ENCODE measurements at regions not wholly inside any gene's neighbourhood (a gene's known extent, or its start where the extent isn't known, plus 50 kb on each side); places are given as distances from the start of the nearest gene placed in this dataset.

DNA sequence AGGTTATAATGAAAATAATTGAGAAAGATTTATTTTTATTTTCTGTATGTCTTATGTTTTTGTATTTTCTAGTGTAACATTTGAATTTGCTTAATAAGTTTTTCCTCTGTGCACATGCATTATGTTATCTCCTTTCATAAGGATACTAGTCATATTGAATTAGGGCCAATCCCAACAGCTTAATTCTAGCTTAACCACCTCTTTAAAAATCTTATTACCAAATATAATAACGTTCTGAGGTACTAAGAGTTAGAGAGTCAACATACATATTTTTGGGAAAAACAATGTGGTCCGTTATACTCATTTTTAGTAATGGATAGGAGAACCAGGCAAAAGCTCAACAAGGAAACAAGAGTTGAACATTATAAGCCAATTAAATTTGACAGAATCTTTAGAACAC is 845.6 kb upstream of the SEL1L start:
- no peak overlapping the region for H3K4me3 ChIP-seq
- DNase-seq (ENCODE audit: low read depth, low spot score) = no peak
- H3K36me3 ChIP-seq (ENCODE audit: insufficient read depth, low read length) = no peaks in the 10 kb centered on the region
- H3K9ac ChIP-seq (ENCODE audit: insufficient read length) = no peak overlapping the region
- H3K27ac ChIP-seq = no peak overlapping the region
- H3K9me3 ChIP-seq (ENCODE audit: low read depth, low read length) = peaks cover 2% of the 10 kb centered on the region; the same call in 1 of the 2 replicates
- TF ChIP-seq POLR2AphosphoS5 (IDR thresholded peaks at IDR 0.05; ENCODE audit: borderline replicate concordance, low read depth, low read length) (no peak), EZH2 (IDR thresholded peaks at IDR 0.05) (no peak), FOXP2 (optimal IDR thresholded peaks at IDR 0.05; ENCODE audit: control extremely low read depth, extremely low read length, insufficient read depth) (no peak)

- H3K9ac ChIP-seq (ENCODE audit: insufficient read length) = no peak overlapping the region
- no peak for TF ChIP-seq EZH2 (IDR thresholded peaks at IDR 0.05)
- TF ChIP-seq FOXP2 (optimal IDR thresholded peaks at IDR 0.05; ENCODE audit: control extremely low read depth, extremely low read length, insufficient read depth) = no peak
- no peak for TF ChIP-seq POLR2AphosphoS5 (IDR thresholded peaks at IDR 0.05; ENCODE audit: borderline replicate concordance, low read depth, low read length)
- no peaks in the 10 kb centered on the region for H3K9me3 ChIP-seq (ENCODE audit: low read depth, low read length)
- DNase-seq (ENCODE audit: low read depth, low spot score) = no peak
- no peak overlapping the region for H3K4me3 ChIP-seq
- H3K36me3 ChIP-seq (ENCODE audit: insufficient read depth, low read length) = no peaks in the 10 kb centered on the region
- no peak overlapping the region for H3K27ac ChIP-seq
These were observed 851.4 kb upstream of the SEL1L start for GRCh38 chr14:82385048-82385447.

- DNase-seq (ENCODE audit: low read depth, low spot score) = no peak
- Histone ChIP-seq H3K9me3 (ENCODE audit: low read depth, low read length) (no peaks in the 10 kb centered on the region), H3K27ac (no peak overlapping the region), H3K9ac (ENCODE audit: insufficient read length) (no peak overlapping the region), H3K36me3 (ENCODE audit: insufficient read depth, low read length) (no peaks in the 10 kb centered on the region), H3K4me3 (no peak overlapping the region)
- TF ChIP-seq POLR2AphosphoS5 (IDR thresholded peaks at IDR 0.05; ENCODE audit: borderline replicate concordance, low read depth, low read length) (no peak), FOXP2 (optimal IDR thresholded peaks at IDR 0.05; ENCODE audit: control extremely low read depth, extremely low read length, insufficient read depth) (no peak), EZH2 (IDR thresholded peaks at IDR 0.05) (no peak)
These were observed 854.0 kb upstream of the SEL1L start for GRCh38 chr14:82387699-82388098.

DNA sequence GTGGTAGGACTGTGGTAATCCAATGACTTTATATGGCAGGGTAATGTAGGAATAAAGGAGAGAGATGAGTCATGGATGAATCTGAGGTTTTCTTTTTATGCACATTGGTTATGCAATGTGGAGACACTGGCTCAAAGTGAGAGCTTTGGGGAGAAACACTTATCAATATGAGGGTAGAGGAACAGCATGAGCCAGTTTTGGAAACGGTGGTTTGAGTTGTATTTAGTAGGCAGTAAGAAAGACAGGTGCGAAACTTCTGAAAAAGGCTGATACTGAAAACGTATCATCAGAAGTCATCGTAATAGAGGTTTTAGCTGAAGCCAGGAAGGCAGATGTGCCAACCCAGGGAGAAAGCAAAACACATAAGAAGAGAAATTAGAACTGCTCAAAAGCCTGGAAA is 854.8 kb upstream of the SEL1L start:
- no peak overlapping the region for H3K4me3 ChIP-seq
- no peak for DNase-seq (ENCODE audit: low read depth, low spot score)
- no peaks in the 10 kb centered on the region for H3K36me3 ChIP-seq (ENCODE audit: insufficient read depth, low read length)
- no peaks in the 10 kb centered on the region for H3K9me3 ChIP-seq (ENCODE audit: low read depth, low read length)
- H3K9ac ChIP-seq (ENCODE audit: insufficient read length) = no peak overlapping the region
- no peak overlapping the region for H3K27ac ChIP-seq
- TF ChIP-seq EZH2 (IDR thresholded peaks at IDR 0.05) (no peak), POLR2AphosphoS5 (IDR thresholded peaks at IDR 0.05; ENCODE audit: borderline replicate concordance, low read depth, low read length) (no peak), FOXP2 (optimal IDR thresholded peaks at IDR 0.05; ENCODE audit: control extremely low read depth, extremely low read length, insufficient read depth) (no peak)

DNA sequence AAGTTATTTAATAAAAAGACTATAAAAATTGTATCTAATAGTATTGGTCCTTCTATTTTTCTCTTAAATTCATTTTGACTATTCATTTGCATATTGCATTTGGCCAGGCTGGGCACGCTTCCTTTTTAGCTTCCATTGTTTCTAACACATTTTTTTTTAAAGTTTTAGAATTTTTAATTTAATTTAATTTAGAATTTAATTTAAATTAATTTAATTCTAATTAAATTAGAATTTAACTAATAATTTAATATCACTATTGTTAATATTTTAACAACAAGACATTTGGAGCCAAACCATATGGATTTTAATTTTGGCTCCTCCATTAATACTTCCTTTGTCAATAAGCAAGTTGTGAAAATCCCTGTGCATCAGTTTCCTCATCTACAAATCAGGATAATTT is 856.9 kb upstream of the SEL1L start:
- Histone ChIP-seq H3K36me3 (ENCODE audit: insufficient read depth, low read length) (no peaks in the 10 kb centered on the region), H3K4me3 (no peak overlapping the region), H3K9ac (ENCODE audit: insufficient read length) (no peak overlapping the region), H3K9me3 (ENCODE audit: low read depth, low read length) (no peaks in the 10 kb centered on the region), H3K27ac (no peak overlapping the region)
- TF ChIP-seq EZH2 (IDR thresholded peaks at IDR 0.05) = no peak
- TF ChIP-seq POLR2AphosphoS5 (IDR thresholded peaks at IDR 0.05; ENCODE audit: borderline replicate concordance, low read depth, low read length) = no peak
- no peak for TF ChIP-seq FOXP2 (optimal IDR thresholded peaks at IDR 0.05; ENCODE audit: control extremely low read depth, extremely low read length, insufficient read depth)
- no peak for DNase-seq (ENCODE audit: low read depth, low spot score)

DNA sequence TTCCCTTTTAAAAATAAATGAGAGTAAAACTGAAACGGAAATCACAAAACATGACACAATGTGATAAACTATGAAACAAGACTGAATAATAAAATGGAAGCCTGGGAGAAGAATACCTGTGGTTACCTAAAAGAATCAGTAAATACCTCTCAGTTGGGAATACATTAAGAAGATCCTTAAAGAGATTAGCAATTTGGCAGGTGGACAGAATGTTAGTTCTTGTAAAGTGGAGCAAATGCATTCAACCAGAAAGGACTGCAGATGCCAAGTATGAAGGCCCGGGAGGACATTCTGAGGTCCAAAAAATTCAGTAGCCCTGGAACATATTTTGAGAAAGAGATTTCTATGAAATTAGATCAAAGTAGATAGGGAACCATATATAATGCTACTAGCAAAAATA is 861.3 kb upstream of the SEL1L start:
- H3K9ac ChIP-seq (ENCODE audit: insufficient read length) = no peak overlapping the region
- no peak for TF ChIP-seq FOXP2 (optimal IDR thresholded peaks at IDR 0.05; ENCODE audit: control extremely low read depth, extremely low read length, insufficient read depth)
- no peak for TF ChIP-seq POLR2AphosphoS5 (IDR thresholded peaks at IDR 0.05; ENCODE audit: borderline replicate concordance, low read depth, low read length)
- no peak for TF ChIP-seq EZH2 (IDR thresholded peaks at IDR 0.05)
- H3K4me3 ChIP-seq = no peak overlapping the region
- no peaks in the 10 kb centered on the region for H3K36me3 ChIP-seq (ENCODE audit: insufficient read depth, low read length)
- no peak overlapping the region for H3K27ac ChIP-seq
- H3K9me3 ChIP-seq (ENCODE audit: low read depth, low read length) = no peaks in the 10 kb centered on the region
- DNase-seq (ENCODE audit: low read depth, low spot score) = no peak

GRCh38 chr14:82398256-82398655 is 864.6 kb upstream of the SEL1L start:
- Histone ChIP-seq H3K4me3 (no peak overlapping the region), H3K9me3 (ENCODE audit: low read depth, low read length) (no peaks in the 10 kb centered on the region), H3K27ac (no peak overlapping the region), H3K36me3 (ENCODE audit: insufficient read depth, low read length) (no peaks in the 10 kb centered on the region), H3K9ac (ENCODE audit: insufficient read length) (no peak overlapping the region)
- DNase-seq (ENCODE audit: low read depth, low spot score) = no peak
- TF ChIP-seq FOXP2 (optimal IDR thresholded peaks at IDR 0.05; ENCODE audit: control extremely low read depth, extremely low read length, insufficient read depth) = no peak
- TF ChIP-seq EZH2 (IDR thresholded peaks at IDR 0.05) = no peak
- no peak for TF ChIP-seq POLR2AphosphoS5 (IDR thresholded peaks at IDR 0.05; ENCODE audit: borderline replicate concordance, low read depth, low read length)

DNA sequence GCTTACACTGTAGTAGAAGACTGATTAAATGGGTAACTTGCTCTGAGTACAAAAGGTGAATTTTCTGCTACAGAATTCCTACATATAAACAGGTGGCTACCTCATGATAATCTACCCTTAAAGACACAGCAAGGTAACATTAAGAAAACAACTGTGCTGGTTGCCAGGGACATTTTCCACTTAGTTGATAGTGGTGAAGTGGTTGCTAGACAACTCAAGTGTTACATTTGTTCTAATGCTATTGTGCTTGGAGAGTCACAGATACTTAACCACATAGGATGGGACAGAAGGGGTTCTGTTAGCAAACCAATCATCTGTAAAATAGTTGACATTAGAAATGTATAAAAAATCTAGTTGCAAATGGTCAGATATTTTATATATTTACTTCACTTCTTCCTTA is 870.3 kb upstream of the SEL1L start:
- no peak overlapping the region for H3K4me3 ChIP-seq
- TF ChIP-seq EZH2 (IDR thresholded peaks at IDR 0.05) = no peak
- no peak for TF ChIP-seq FOXP2 (optimal IDR thresholded peaks at IDR 0.05; ENCODE audit: control extremely low read depth, extremely low read length, insufficient read depth)

GRCh38 chr14:82410064-82410463 is 876.4 kb upstream of the SEL1L start:
- no peak for DNase-seq (ENCODE audit: low read depth, low spot score)
- Histone ChIP-seq H3K27ac (no peak overlapping the region), H3K4me3 (no peak overlapping the region), H3K9ac (ENCODE audit: insufficient read length) (no peak overlapping the region), H3K9me3 (ENCODE audit: low read depth, low read length) (no peaks in the 10 kb centered on the region), H3K36me3 (ENCODE audit: insufficient read depth, low read length) (no peaks in the 10 kb centered on the region)
- no peak for TF ChIP-seq FOXP2 (optimal IDR thresholded peaks at IDR 0.05; ENCODE audit: control extremely low read depth, extremely low read length, insufficient read depth)
- no peak for TF ChIP-seq EZH2 (IDR thresholded peaks at IDR 0.05)
- TF ChIP-seq POLR2AphosphoS5 (IDR thresholded peaks at IDR 0.05; ENCODE audit: borderline replicate concordance, low read depth, low read length) = no peak

More for the DNA sequence above, 870.3 kb upstream of the SEL1L start:
- Histone ChIP-seq H3K36me3 (ENCODE audit: insufficient read depth, low read length) (no peaks in the 10 kb centered on the region), H3K27ac (no peak overlapping the region), H3K9ac (ENCODE audit: insufficient read length) (no peak overlapping the region), H3K9me3 (ENCODE audit: low read depth, low read length) (no peaks in the 10 kb centered on the region)
- DNase-seq (ENCODE audit: low read depth, low spot score) = no peak
